Endothelial cell of umbilical vein (primary cell): ENCODE measurements at regions not wholly inside any gene's neighbourhood (a gene's known extent, or its start where the extent isn't known, plus 50 kb on each side); places are given as distances from the start of the nearest gene placed in this dataset.

Source experiments
- BruUV-seq: library from RNA; stranded (reverse); fragments of 400-500 nt; replicated peaks from 2 replicates; lab custom pipeline; 2021; lab: Mats Ljungman, UMichigan
- CTCF ChIA-PET: fragments of 300-600, 350-600 bp; sonication (Branson Sonifier 250); formaldehyde crosslinking; loops from one replicate; lab custom pipeline; 2021; ENCODE audit warnings: antibody characterized with exemption, inconsistent platforms; lab: Charles Lee
- POLR2A ChIA-PET: fragments of 300-600, 350-600 bp; sonication (Branson Sonifier 250); formaldehyde crosslinking; loops from one replicate; lab custom pipeline; 2021; ENCODE audit warnings: antibody characterized with exemption, inconsistent platforms; lab: Charles Lee
- DNase-seq: peaks from one replicate; pipeline ENCODE4 v3.0.0-alpha.2; 2011; ENCODE audit warnings: low read depth, low spot score
- FAIRE-seq: peaks from 2 replicates; lab custom pipeline; 2011; peaks lifted over from hg19 to GRCh38; lab: Jason Lieb, UNC
- H2AFZ ChIP-seq: 2 replicates; pipeline ENCODE4 v1.6.0; 2012; ENCODE audit warnings: low read depth, low read length, control low read depth, inconsistent platforms
- H3K27ac ChIP-seq: 2 replicates; pipeline ENCODE4 v1.5.1; 2011; ENCODE audit warnings: low read depth, mild to moderate bottlenecking, control low read depth, low read length, moderate library complexity; ENCODE audit not compliant: insufficient read depth
- H3K27me3 ChIP-seq, 2 experiments: 2 replicates each; pipeline versions ENCODE4 v1.6.0 to v1.6.1; 2011; ENCODE audit warnings: low read length in 2 of 2, mixed read lengths in 1 of 2; ENCODE audit not compliant: control insufficient read depth in 2 of 2, insufficient read depth in 2 of 2
- H3K36me3 ChIP-seq, 2 experiments: 2 replicates in 1 of 2; 3 replicates in 1 of 2; pipeline ENCODE4 v1.5.1; 2011; ENCODE audit warnings: low read length in 2 of 2, mild to moderate bottlenecking in 1 of 2, moderate library complexity in 1 of 2; ENCODE audit not compliant: control insufficient read depth in 2 of 2, insufficient read depth in 2 of 2; ENCODE audit errors: extremely low read depth in 1 of 2
- H3K4me1 ChIP-seq: 3 replicates; pipeline ENCODE4 v1.5.1; 2011; ENCODE audit warnings: mild to moderate bottlenecking, low read length; ENCODE audit not compliant: control insufficient read depth, insufficient read depth; ENCODE audit errors: extremely low read depth
- H3K4me2 ChIP-seq: 2 replicates; pipeline ENCODE4 v1.6.1; 2011; ENCODE audit warnings: low read length, control low read depth, mixed read lengths; ENCODE audit not compliant: insufficient read depth
- H3K4me3 ChIP-seq, 3 experiments: fragments of 200-600 bp in 1 of 3; sonication (generic), shearing (Covaris generic) in 1 of 3; replicated peaks in 1 of 3; 2 replicates each; pipeline ENCODE4 v1.5.1; 2011 to 2016; ENCODE audit warnings: control low read depth in 3 of 3, low read length in 3 of 3, mild to moderate bottlenecking in 2 of 3, inconsistent platforms in 1 of 3, low read depth in 1 of 3, moderate library complexity in 1 of 3; ENCODE audit not compliant: insufficient read depth in 1 of 3
- H3K79me2 ChIP-seq: 2 replicates; pipeline ENCODE4 v1.6.0; 2012; ENCODE audit warnings: low read length, inconsistent platforms; ENCODE audit not compliant: control insufficient read depth, insufficient read depth
- H3K9ac ChIP-seq: replicated peaks from 2 replicates; pipeline ENCODE3; 2011; ENCODE audit warnings: low read length, control low read depth; ENCODE audit not compliant: insufficient read depth; ENCODE audit errors: extremely low read depth
- H3K9me1 ChIP-seq: replicated peaks from 3 replicates; pipeline ENCODE4 v1.6.0; 2011; ENCODE audit warnings: mild to moderate bottlenecking, low read length; ENCODE audit not compliant: control insufficient read depth, insufficient read depth; ENCODE audit errors: extremely low read depth
- H3K9me3 ChIP-seq: replicated peaks from 2 replicates; pipeline ENCODE4 v1.5.1; 2012; ENCODE audit warnings: low read length, inconsistent platforms; ENCODE audit not compliant: control insufficient read depth, insufficient read depth
- H4K20me1 ChIP-seq: replicated peaks from 2 replicates; pipeline ENCODE3; 2011; ENCODE audit warnings: mild to moderate bottlenecking, low read length; ENCODE audit not compliant: control insufficient read depth, insufficient read depth; ENCODE audit errors: extremely low read depth
- EZH2 ChIP-seq: IDR thresholded peaks from 2 replicates; pipeline ENCODE4 v1.6.1; 2012; ENCODE audit warnings: borderline replicate concordance, low read depth, mild to moderate bottlenecking, moderate library complexity, low read length, inconsistent platforms; ENCODE audit not compliant: severe bottlenecking
- GATA2 ChIP-seq: IDR thresholded peaks from 2 replicates; pipeline ENCODE4 v1.7.0; 2011; ENCODE audit warnings: low read depth, mild to moderate bottlenecking, moderate library complexity, mixed read lengths, low read length; ENCODE audit not compliant: insufficient read length, insufficient read depth
- JUN ChIP-seq: IDR thresholded peaks from 2 replicates; pipeline ENCODE4 v1.6.1; 2011; ENCODE audit warnings: borderline replicate concordance, low read depth; ENCODE audit not compliant: insufficient read length, insufficient read depth
- dilution Hi-C: fragments of 300-500 bp; cut with MboI; formaldehyde crosslinking; loops from one replicate; pipeline ENCODE4 v1.15.0; 2019; ENCODE audit warnings: low sequenced_read_pairs; ENCODE audit not compliant: extremely low pct_ligation_motif_present
- intact Hi-C: fragments of 100-400 bp; cut with micrococcal nuclease; formaldehyde crosslinking; loops from one replicate; pipeline ENCODE4 v1.10.0; 2022
- TF ChIP-seq, protein P1 (sequence below): IDR thresholded peaks from 2 replicates; pipeline ENCODE4 v1.6.1; 2011; ENCODE audit not compliant: insufficient read depth, insufficient read length

DNA sequence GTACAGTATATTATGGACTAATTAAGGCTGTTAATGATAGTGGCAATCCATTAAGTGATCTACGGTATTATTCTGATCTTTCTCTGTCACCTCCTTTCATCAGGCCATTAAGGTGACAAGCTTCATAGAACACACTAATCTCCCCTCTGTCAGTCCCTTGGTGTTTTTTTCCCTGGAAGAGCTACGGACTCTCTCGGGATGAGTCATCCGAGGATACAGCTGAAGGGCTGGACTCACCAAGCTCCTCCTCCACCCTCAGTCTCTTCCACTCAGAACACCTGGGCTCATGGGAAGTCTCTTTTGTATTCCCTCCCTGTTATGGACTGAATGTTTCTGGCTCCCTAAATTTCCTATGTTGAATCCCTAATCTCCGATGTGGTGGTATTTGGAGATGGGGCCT is 69.8 kb upstream of the PLXNA4 start:
- Histone ChIP-seq H4K20me1 (no peaks in the 10 kb centered on the region), H2AFZ (no peak overlapping the region), H3K36me3 (no peaks in the 10 kb centered on the region), H3K9me3 (no peaks in the 10 kb centered on the region), H3K9me1 (no peaks in the 10 kb centered on the region), H3K27me3 (peaks cover 7 to 15% of the 10 kb centered on the region in 2 experiments), H3K27ac (no peak overlapping the region), H3K9ac (no peak overlapping the region), H3K4me3 (no peak overlapping the region), H3K79me2 (no peaks in the 10 kb centered on the region), H3K4me1 (no peaks in the 10 kb centered on the region), H3K4me2 (no peak overlapping the region)
- FAIRE-seq (no peak), DNase-seq (no peak)
- intact Hi-C loops (no loop called here), dilution Hi-C loops (no loop called here)
- POLR2A ChIA-PET: no interaction called here
- peak; percentile 40 for TF ChIP-seq JUN
- TF ChIP-seq, protein P1, sequence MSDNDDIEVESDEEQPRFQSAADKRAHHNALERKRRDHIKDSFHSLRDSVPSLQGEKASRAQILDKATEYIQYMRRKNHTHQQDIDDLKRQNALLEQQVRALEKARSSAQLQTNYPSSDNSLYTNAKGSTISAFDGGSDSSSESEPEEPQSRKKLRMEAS: no peak
- TF ChIP-seq EZH2: no peak
- BruUV-seq: no TSS peak
- CTCF ChIA-PET: interaction anchor here (1.1 to 1.2 kb wide), 2 partner anchors 9 to 11 kb away, joined by 3 read pairs; no protein-coding TSS in a partner anchor

DNA sequence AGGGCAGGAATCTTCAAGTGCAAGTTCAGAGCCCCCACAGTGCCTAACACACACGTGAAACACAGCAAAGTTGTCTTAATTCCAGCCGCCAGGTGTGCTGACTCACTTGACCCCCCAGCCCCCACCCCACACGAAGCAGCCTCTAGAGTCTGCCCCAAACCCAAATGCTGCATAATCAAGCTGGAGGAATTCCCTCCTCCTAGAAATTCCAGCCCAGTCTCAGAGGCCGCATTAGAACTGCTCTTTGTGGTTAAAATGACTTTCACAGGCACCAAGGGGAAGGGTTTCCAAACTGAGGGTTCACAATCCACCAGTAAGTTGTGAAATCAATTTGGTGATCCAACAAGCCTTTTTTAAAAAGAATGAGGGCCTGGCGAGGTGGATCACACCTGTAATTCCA is 67.0 kb upstream of the PLXNA4 start:
- POLR2A ChIA-PET: no interaction called here
- DNase-seq (no peak), FAIRE-seq (no peak)
- dilution Hi-C loops (no loop called here), intact Hi-C loops (no loop called here)
- CTCF ChIA-PET: no interaction called here
- Histone ChIP-seq H4K20me1 (no peaks in the 10 kb centered on the region), H3K27me3 (peaks cover 2 to 12% of the 10 kb centered on the region in 2 experiments), H3K9ac (no peak overlapping the region), H3K79me2 (no peaks in the 10 kb centered on the region), H3K27ac (no peak overlapping the region), H3K36me3 (no peaks in the 10 kb centered on the region), H3K4me3 (no peak overlapping the region), H3K9me3 (no peaks in the 10 kb centered on the region), H3K4me2 (no peak overlapping the region), H2AFZ (no peak overlapping the region), H3K9me1 (no peaks in the 10 kb centered on the region), H3K4me1 (no peaks in the 10 kb centered on the region)
- BruUV-seq: no TSS peak
- no peak for TF ChIP-seq GATA2
